Testis (tissue), 2 donors: ENCODE measurements at regions not wholly inside any gene's neighbourhood (a gene's known extent, or its start where the extent isn't known, plus 50 kb on each side); places are given as distances from the start of the nearest gene placed in this dataset.

Source experiments
- CTCF ChIP-seq, 3 experiments: fragments of 450-650 bp in 2 of 3; fragments of 200-600 bp in 1 of 3; sonication (generic) in 1 of 3; IDR thresholded peaks; one replicate each; pipeline ENCODE4 v1.5.1; 2016 to 2019; ENCODE audit warnings: antibody characterized with exemption in 3 of 3, mild to moderate bottlenecking in 2 of 3, moderate library complexity in 1 of 3
- POLR2A ChIP-seq: fragments of 450-650 bp; IDR thresholded peaks from one replicate; pipeline ENCODE4 v1.6.1; 2017; ENCODE audit warnings: antibody characterized with exemption, mild to moderate bottlenecking, moderate library complexity

GRCh38 chr5:165410476-165410875, 1905.1 kb downstream of the MAT2B start:
- no peak for TF ChIP-seq POLR2A
- TF ChIP-seq CTCF (IDR thresholded peaks at IDR 0.05), result no peak
